GM12873 (cell line): ENCODE measurements at regions not wholly inside any gene's neighbourhood (a gene's known extent, or its start where the extent isn't known, plus 50 kb on each side); places are given as distances from the start of the nearest gene placed in this dataset.

Source experiments
- CTCF ChIP-seq: IDR thresholded peaks from 2 replicates; pipeline ENCODE4 v1.5.1; 2012; ENCODE audit warnings: low read depth, mild to moderate bottlenecking, moderate library complexity, low read length, control low read depth; ENCODE audit not compliant: insufficient read depth; ENCODE audit errors: missing control alignments

GRCh38 chr2:128610496-128610895, 291.8 kb upstream of the HS6ST1 start:
- no peak for TF ChIP-seq CTCF

DNA sequence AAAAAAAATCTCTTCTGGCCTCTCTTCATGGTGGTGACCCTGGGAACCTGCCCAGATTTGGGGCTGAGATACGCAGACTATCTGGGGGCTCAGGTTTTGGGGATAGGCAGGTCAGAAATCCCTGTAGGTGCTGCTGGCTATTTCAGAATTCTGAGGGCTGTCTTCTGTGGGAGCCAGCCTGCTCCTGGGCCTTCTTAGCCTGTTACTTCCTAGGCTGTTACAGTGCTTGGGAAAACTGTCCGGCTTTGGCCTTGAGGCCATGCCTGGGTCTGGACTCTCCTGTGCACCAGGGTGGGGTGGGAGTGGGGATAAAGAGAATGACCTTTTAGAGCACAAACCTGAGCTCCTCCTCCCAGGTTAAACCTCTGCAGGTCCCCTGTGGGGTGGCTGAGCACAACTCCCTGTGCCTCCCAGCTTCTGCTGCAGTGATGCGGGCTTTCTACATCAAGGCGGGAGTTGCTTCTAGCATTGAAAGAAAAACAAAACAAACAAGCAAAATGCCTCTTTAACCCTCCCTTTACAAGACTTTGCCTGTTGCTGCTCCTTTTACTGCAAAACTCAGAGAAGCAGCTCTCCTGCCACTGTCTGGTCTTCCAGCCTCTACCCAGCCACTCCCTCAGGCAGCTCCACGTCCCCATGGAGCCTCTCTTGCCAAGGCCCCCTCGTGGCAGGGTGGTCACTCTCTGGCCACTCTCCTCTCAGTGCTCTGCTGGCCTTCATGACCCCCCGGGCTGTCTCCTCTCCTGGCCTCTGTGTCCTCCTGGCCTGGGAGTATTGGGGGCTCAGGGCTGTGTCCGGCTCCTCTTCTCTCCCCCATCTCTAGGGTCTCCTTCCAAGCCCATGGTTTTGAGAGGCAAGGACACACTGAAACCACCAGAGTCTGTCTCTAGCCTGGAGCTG, 293.0 kb upstream of the HS6ST1 start:
- TF ChIP-seq CTCF = no peak

GRCh38 chr2:128612628-128613027, 294.0 kb upstream of the HS6ST1 start:
- no peak for TF ChIP-seq CTCF

DNA sequence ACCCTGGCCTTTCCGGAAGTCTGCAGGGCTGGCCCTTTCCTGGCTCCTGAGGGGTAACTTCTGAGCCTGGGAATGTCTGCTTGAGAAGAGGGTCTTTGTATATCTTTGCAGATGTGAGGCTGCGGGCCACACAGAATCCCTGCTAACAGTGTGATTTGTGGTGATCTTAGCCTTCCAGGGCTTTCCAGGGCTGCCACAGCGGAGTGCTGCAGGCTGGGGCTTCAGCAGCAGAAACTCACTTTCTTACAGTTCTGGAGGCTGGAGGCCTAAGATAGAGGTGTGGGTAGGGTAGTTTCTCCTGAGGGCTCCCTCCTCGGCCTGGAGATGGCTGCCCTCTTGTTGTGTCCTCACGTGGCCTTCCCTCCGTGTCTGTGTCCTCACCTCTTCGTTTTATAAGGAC, 294.7 kb upstream of the HS6ST1 start:
- no peak for TF ChIP-seq CTCF

DNA sequence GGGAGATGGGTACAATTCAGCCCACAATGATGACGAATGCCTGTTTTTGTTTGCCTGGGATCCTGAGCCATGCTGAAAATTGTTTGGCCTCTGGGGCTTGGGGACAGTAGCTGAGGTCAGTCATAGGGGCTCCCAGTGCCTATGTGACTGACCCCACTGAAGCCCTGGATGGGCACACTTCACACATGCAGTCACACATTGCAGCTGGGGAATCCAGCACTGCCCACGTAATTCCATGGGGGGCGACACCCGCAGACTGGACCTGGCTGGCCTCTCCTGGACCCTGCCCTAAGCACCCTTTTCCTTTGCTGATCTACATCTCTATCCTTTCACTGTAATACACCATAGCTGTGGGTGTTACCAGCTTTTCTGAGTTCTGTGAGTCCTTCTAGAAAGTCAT, 295.2 kb upstream of the HS6ST1 start:
- no peak for TF ChIP-seq CTCF

DNA sequence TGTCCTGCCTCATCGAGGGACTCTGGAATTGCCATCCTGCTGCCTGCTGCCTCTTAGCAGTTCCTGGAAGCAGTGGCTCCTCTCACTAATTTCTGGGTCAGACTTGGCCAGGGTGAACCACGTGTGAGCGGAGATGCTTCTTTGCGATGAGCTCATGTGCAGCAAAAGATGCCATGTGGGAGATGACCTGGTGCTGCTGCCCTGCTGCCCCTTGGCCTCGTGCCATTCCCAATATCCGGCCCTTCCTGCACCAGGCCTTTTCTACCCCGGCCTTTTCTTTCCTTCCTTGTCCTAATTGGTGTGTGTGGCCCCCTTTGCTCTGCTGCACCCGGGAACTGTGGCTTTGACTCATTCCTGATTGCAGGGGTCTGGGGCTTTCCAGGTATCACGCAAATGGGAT, 296.9 kb upstream of the HS6ST1 start:
- no peak for TF ChIP-seq CTCF

DNA sequence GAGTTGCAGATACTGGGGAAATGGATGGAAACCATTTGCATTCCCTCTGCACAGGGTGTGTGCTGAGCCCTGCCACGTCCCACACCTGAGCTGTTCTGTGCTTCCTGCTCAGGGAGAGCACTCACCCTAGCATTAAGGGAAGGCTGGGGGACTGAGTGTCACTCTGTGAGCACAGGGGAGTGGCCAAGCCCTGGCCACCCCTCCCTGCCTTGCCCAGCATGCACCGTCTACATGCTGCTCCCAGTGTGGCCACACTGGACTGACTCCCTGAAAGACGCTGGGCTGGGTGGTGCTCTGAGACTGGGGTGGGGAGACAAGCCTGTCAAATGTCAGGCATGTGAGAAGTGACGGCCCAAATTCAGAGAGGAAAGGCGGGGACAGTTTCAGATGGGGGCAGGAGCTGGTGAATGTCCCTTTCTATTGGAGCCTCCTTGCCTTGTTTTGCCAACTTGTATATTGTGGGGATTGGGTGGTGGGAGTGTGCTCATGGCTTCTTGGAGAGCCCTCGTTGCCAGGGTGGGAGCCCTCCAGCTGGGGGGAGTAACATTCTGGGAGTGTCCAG, 298.4 kb upstream of the HS6ST1 start:
- TF ChIP-seq CTCF = no peak
